ENCODE measurements at regions not wholly inside any gene's neighbourhood (a gene's known extent, or its start where the extent isn't known, plus 50 kb on each side); places are given as distances from the start of the nearest gene placed in this dataset.

DNA sequence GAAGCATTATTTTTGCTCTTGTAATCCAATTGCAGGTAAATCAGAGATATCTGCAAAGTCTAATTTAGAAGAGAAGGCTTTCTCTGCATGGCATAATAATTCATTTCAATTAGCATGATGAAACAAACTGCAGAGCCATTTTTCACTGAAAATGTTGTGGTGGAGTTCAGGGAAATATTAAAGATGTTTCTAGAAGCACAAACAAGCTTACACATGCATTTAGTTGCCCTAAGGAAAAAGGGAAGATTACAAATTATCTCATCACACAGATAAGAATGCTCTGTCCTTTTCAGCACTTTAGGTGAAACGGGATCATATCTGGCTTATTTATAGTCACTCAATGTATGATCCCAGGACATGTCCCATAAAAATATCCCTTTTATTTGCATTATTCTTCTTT is 252.1 kb upstream of the TANK start:
- TF ChIP-seq, protein P1, sequence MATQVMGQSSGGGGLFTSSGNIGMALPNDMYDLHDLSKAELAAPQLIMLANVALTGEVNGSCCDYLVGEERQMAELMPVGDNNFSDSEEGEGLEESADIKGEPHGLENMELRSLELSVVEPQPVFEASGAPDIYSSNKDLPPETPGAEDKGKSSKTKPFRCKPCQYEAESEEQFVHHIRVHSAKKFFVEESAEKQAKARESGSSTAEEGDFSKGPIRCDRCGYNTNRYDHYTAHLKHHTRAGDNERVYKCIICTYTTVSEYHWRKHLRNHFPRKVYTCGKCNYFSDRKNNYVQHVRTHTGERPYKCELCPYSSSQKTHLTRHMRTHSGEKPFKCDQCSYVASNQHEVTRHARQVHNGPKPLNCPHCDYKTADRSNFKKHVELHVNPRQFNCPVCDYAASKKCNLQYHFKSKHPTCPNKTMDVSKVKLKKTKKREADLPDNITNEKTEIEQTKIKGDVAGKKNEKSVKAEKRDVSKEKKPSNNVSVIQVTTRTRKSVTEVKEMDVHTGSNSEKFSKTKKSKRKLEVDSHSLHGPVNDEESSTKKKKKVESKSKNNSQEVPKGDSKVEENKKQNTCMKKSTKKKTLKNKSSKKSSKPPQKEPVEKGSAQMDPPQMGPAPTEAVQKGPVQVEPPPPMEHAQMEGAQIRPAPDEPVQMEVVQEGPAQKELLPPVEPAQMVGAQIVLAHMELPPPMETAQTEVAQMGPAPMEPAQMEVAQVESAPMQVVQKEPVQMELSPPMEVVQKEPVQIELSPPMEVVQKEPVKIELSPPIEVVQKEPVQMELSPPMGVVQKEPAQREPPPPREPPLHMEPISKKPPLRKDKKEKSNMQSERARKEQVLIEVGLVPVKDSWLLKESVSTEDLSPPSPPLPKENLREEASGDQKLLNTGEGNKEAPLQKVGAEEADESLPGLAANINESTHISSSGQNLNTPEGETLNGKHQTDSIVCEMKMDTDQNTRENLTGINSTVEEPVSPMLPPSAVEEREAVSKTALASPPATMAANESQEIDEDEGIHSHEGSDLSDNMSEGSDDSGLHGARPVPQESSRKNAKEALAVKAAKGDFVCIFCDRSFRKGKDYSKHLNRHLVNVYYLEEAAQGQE (IDR thresholded peaks at IDR 0.05): no peak
- TF ChIP-seq POLR2A (IDR thresholded peaks at IDR 0.05; ENCODE audit: low read length): no peak
- TF ChIP-seq SREBF2 (IDR thresholded peaks at IDR 0.05): no peak
- TF ChIP-seq, protein P2, sequence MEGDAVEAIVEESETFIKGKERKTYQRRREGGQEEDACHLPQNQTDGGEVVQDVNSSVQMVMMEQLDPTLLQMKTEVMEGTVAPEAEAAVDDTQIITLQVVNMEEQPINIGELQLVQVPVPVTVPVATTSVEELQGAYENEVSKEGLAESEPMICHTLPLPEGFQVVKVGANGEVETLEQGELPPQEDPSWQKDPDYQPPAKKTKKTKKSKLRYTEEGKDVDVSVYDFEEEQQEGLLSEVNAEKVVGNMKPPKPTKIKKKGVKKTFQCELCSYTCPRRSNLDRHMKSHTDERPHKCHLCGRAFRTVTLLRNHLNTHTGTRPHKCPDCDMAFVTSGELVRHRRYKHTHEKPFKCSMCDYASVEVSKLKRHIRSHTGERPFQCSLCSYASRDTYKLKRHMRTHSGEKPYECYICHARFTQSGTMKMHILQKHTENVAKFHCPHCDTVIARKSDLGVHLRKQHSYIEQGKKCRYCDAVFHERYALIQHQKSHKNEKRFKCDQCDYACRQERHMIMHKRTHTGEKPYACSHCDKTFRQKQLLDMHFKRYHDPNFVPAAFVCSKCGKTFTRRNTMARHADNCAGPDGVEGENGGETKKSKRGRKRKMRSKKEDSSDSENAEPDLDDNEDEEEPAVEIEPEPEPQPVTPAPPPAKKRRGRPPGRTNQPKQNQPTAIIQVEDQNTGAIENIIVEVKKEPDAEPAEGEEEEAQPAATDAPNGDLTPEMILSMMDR (IDR thresholded peaks at IDR 0.05): no peak
- no peak for TF ChIP-seq RCOR1 (IDR thresholded peaks at IDR 0.05; ENCODE audit: low read depth, low read length)
- TF ChIP-seq HDAC2 (IDR thresholded peaks at IDR 0.05): no peak
- no peak for TF ChIP-seq ZC3H11A (IDR thresholded peaks at IDR 0.05)
